ENCODE measurements at regions not wholly inside any gene's neighbourhood (a gene's known extent, or its start where the extent isn't known, plus 50 kb on each side); places are given as distances from the start of the nearest gene placed in this dataset.

GRCh38 chr1:119290297-119290696 is 78.3 kb upstream of the HAO2 start (continued):
- TF ChIP-seq ZNF462 (CRISPR knock-in tag; IDR thresholded peaks at IDR 0.05) (no peak), CTCF (conservative IDR thresholded peaks at IDR 0.05; ENCODE audit: low read depth in 2 of 2) (no peak), ZNF331 (CRISPR knock-in tag; IDR thresholded peaks at IDR 0.05; ENCODE audit: low read depth) (no peak)

GRCh38 chr1:119291611-119292206 is 76.9 kb upstream of the HAO2 start:
- Histone ChIP-seq H3K27ac (ENCODE audit: low read depth) (no peak overlapping the region), H3K36me3 (ENCODE audit: insufficient read depth) (no peaks in the 10 kb centered on the region), H3K4me1 (ENCODE audit: insufficient read depth) (peaks cover 26% of the 10 kb centered on the region), H3F3A (replicated peaks; ENCODE audit: low read depth) (no peaks in the 10 kb centered on the region), H3K9me2 (ENCODE audit: insufficient read depth) (no peaks in the 10 kb centered on the region), H3K27me3 (ENCODE audit: insufficient read depth) (no peaks in the 10 kb centered on the region), H2AFZ (no peak overlapping the region), H4K20me1 (replicated peaks; ENCODE audit: insufficient read depth) (no peaks in the 10 kb centered on the region), H3K4me2 (no peak overlapping the region), H3K4me3 (no peak overlapping the region), H3K79me2 (replicated peaks; ENCODE audit: insufficient read depth) (no peaks in the 10 kb centered on the region)
- Mint-ChIP-seq H3K9me3 (no peaks in the 10 kb centered on the region), H3K27me3 (ENCODE audit: insufficient read depth, low read depth, poor library complexity) (peaks cover 9% of the 10 kb centered on the region), H3K4me1 (peaks cover 26% of the 10 kb centered on the region), H3K36me3 (ENCODE audit: low read depth) (no peaks in the 10 kb centered on the region), H3K27ac (no peak overlapping the region), H3K4me3 (no peak overlapping the region)
- TF ChIP-seq STAT1 (IDR thresholded peaks at IDR 0.05; ENCODE audit: unreplicated experiment) (no peak), ZNF331 (CRISPR knock-in tag; IDR thresholded peaks at IDR 0.05; ENCODE audit: low read depth) (no peak), EZH2phosphoT487 (IDR thresholded peaks at IDR 0.05; ENCODE audit: unreplicated experiment) (no peak), POLR2AphosphoS5 (IDR thresholded peaks at IDR 0.05; ENCODE audit: low read depth) (no peak), JUNB (IDR thresholded peaks at IDR 0.05; ENCODE audit: unreplicated experiment) (no peak)
- DNase-seq (ENCODE audit: low spot score), result no peak
- no peak for ATAC-seq

Data from GM23338 (cell line).